GM21717 (cell line): ENCODE measurements at regions not wholly inside any gene's neighbourhood (a gene's known extent, or its start where the extent isn't known, plus 50 kb on each side); places are given as distances from the start of the nearest gene placed in this dataset.
A peak's percentile ranks its signal among the peaks of the same experiment; 100 is the strongest.
"Not testable (repeated sequence)": the region's sequence is repeated elsewhere in the genome, so short reads cannot be mapped to it uniquely, and the experiment has no call there.

Experiments
- ATAC-seq: cut with Tn5 transposase; IDR thresholded peaks from one replicate; pipeline ENCODE4 v1.9.1; 2021; ENCODE audit warnings: mild to moderate bottlenecking, moderate library complexity; ENCODE audit not compliant: unreplicated experiment

DNA sequence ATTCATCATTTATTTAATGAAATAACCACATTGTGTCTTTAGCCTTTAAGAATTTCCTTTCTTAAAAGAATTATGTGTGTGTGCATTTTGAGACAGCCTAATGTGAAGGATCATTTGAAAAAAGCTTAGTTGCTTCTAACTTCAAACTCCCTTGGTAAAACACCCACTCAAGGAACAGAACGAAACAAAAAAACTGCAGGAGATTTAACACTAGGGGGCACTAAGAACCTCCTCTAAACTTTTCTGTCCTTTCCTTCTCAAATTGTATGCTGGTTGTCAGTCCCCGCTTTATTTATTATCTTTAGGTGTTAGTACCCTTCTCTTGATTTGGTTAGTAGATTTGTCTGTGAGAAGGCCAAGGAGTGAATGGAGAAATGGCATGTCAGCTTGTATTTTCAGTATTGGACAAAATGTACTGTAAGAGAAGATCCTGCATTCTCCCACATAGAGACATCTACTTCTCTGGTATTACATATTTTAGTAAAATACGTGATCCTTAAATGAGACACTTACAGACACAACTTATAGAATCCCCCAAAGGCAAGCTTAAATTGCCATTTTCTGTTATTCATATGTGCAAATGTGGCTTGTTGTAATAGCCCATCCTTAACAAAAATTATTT, 229.7 kb downstream of the MRPS30 start:
- ATAC-seq: peak; percentile 68

DNA sequence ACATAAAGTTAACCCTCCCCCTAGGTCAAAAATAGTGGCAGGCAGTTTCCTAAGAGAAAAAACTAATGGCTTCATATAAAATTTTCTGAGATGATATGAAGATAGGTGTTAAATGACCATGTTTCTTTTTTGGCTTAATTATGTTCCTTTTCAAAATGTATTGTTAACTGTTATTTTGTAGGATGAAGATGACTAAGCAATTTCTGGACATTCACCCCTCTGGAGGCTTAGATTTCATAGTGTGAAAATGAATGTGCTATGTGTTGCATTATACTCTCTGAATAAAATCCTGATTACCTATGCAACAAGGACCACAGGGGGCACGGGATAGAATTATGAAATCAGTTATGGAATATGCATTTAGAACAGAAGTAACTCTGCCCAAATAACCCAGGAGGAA, 233.5 kb downstream of the MRPS30 start:
- ATAC-seq: no peak

GRCh38 chr5:45057564-45057963, 248.8 kb downstream of the MRPS30 start:
- no peak for ATAC-seq

- no peak for ATAC-seq
Measured at GRCh38 chr5:45060724-45061123, 252.0 kb downstream of the MRPS30 start.

GRCh38 chr5:45062044-45062443, 253.3 kb downstream of the MRPS30 start:
- ATAC-seq: no peak

GRCh38 chr5:45081082-45081481, 272.3 kb downstream of the MRPS30 start:
- no peak for ATAC-seq

GRCh38 chr5:45089870-45090269, 281.1 kb downstream of the MRPS30 start:
- ATAC-seq: no peak

DNA sequence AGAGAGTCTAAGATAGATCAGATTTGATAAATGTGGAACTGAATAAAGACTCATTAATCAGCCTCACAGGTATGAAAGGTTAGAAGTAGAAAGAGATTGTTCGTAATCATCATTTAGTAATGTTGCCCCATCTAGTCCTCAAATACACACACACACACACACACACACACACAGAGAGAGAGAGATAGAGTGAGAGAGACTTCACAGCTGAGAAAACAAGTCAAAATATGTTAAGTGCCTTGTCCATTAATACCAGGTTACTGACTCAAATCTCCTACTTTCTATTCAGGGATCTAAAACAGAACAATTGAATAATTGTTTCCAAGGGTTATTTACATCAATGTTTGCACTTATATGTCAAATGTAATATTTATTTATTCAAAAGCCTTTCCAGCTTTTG, 284.6 kb downstream of the MRPS30 start:
- no peak for ATAC-seq

- ATAC-seq: no peak
Measured at GRCh38 chr5:45094876-45095440, 286.2 kb downstream of the MRPS30 start.

DNA sequence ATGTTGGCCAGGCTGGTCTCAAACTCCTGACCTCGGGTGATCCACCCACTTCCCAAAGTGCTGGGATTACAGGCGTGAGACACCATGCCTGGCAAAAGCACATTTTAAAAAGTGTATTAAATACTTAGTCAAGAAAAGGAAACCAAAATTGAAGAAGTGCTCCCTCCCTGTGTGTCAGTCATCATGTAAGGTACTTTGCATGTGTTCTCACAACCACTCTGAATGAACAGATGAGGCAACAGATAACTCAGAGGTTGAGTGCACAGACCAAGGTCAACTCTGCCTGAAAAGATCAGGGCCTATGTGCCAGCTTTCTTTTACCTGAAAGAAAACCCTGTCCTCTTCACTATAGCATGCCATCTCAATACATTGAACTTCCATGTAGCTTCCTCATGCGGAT, 289.7 kb downstream of the MRPS30 start:
- ATAC-seq: peak; percentile 95

- ATAC-seq: no peak
Measured at GRCh38 chr5:45101146-45101545, 292.4 kb downstream of the MRPS30 start.

GRCh38 chr5:45105491-45105994, 296.8 kb downstream of the MRPS30 start:
- no peak for ATAC-seq

- ATAC-seq: no peak
Measured at GRCh38 chr5:45109062-45109461, 300.3 kb downstream of the MRPS30 start.

GRCh38 chr5:45109636-45110035, 300.9 kb downstream of the MRPS30 start:
- ATAC-seq: no peak

DNA sequence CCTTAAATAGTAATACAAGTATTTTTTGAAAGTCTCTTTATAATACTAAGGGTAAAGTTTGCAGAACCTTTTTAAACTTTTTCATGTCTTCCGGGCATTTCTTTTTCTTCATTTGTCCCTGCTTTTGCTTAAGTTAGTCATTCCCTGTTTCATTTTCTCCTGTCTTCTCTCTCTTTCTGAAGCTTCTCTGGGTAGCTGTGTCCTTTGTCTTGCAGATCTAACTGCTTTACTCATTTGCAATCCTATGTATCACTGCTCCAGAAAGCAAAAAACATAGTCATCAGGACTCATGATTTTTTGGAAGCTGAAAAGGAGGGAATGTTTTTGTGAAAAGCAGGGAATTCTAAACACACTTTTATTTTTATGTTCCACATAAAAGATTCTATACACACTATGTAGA, 301.7 kb downstream of the MRPS30 start:
- no peak for ATAC-seq

DNA sequence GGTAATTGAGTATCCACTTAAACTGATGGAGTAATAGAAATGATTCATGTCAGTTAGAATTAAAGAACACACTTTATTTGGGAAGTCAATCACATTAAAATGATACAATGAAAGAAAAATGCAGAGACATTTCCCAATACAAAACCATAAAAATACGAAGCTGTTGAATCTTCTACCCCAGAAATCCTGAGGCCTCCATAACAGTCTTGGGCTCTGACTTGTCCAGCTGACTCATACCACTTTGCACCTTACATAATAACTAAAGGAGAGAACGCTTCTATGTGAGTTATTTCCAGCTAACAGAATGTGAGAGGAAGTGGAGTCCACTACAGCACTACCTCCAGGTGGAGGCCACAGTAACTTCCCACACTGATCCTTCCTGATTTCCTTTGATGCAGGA, 305.0 kb downstream of the MRPS30 start:
- ATAC-seq: no peak

GRCh38 chr5:45132972-45133371, 324.2 kb downstream of the MRPS30 start:
- ATAC-seq: no peak

DNA sequence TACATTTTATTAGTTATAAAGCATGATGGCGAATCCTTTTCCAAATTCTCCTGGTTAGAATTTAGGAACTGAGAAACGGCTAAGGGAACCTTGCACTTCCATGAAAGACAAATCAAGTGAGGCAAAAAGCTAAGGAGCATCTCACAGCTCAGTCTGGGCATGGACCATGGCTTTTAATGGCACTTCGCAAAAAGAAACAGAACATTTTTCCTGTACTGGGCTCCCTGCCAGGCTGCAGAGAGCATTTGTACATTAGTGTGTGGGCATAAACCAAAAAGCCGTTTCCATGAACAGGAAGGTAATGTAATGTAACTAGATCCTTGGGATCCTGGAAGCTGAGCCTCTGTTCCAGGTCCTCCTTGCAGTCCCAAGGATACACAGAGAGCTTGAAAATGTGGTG, 354.2 kb downstream of the MRPS30 start:
- ATAC-seq: no peak

- no peak for ATAC-seq
Measured at GRCh38 chr5:45171563-45171962, 362.8 kb downstream of the MRPS30 start.

- ATAC-seq: not testable (repeated sequence)
Measured at GRCh38 chr5:45172634-45173033, 363.9 kb downstream of the MRPS30 start.

GRCh38 chr5:45179686-45180085, 370.9 kb downstream of the MRPS30 start:
- ATAC-seq: no peak

- ATAC-seq: no peak
Measured at GRCh38 chr5:45189042-45189441, 380.3 kb downstream of the MRPS30 start.

DNA sequence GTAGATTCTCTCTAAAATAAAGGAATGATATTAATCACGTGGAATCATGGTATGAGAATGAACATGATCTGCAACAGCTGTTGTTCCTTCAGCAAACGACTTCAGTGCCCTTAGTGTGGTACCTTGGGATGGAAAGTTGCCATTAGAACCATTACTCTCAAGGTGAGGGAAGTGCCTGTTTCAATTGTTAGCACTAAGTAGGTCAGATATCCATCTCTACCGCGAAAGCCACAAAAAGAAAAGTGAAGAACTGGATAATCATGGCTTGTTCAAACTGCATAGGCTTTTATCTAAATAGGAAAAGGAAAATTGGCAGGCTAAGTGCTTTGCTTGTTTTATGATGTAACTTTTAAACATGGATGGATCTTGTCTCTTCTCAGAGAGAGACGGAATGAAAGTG, 380.7 kb downstream of the MRPS30 start:
- ATAC-seq: no peak
